Prostate gland (tissue), 2 donors: ENCODE measurements at regions not wholly inside any gene's neighbourhood (a gene's known extent, or its start where the extent isn't known, plus 50 kb on each side); places are given as distances from the start of the nearest gene placed in this dataset.

Experiments
- CTCF ChIP-seq, 4 experiments: fragments of 200-600 bp in 2 of 4; fragments of 450-650 bp in 2 of 4; sonication (generic) in 2 of 4; IDR thresholded peaks; 1 replicate in 3 of 4; 2 replicates in 1 of 4; pipeline ENCODE4 v1.5.1; 2016 to 2019; ENCODE audit warnings: antibody characterized with exemption in 4 of 4, mild to moderate bottlenecking in 2 of 4, moderate library complexity in 2 of 4
- POLR2A ChIP-seq: fragments of 450-650 bp; IDR thresholded peaks from one replicate; pipeline ENCODE4 v1.6.1; 2016; ENCODE audit warnings: antibody characterized with exemption, mild to moderate bottlenecking

GRCh38 chr6:120410586-120410985 is 923.7 kb downstream of the TBC1D32 start:
- no peak for TF ChIP-seq CTCF (IDR thresholded peaks at IDR 0.05)
- no peak for TF ChIP-seq POLR2A
